CD4-positive, alpha-beta memory T cell (primary cell): ENCODE measurements at regions not wholly inside any gene's neighbourhood (a gene's known extent, or its start where the extent isn't known, plus 50 kb on each side); places are given as distances from the start of the nearest gene placed in this dataset.

Experiments
- CTCF ChIA-PET: fragments of 350-600 bp; sonication (Branson Sonifier 250); formaldehyde crosslinking; loops from one replicate; lab custom pipeline; 2021; ENCODE audit warnings: inconsistent platforms; ENCODE audit not compliant: partially characterized antibody; lab: Charles Lee
- POLR2A ChIA-PET: fragments of 350-600 bp; sonication (Branson Sonifier 250); formaldehyde crosslinking; loops from one replicate; lab custom pipeline; 2021; ENCODE audit not compliant: partially characterized antibody; lab: Charles Lee
- DNase-seq, 5 donors: peaks; one replicate each; pipeline versions ENCODE4 v3.0.0 to v3.0.0-alpha.2; 2020 to 2022; ENCODE audit warnings: mixed read lengths in 1 of 5
- H3K27ac ChIP-seq: one replicate; pipeline ENCODE4 v1.7.0; 2013; ENCODE audit warnings: low read depth, low read length
- H3K27me3 ChIP-seq: 2 replicates; pipeline ENCODE4 v1.7.0; 2013; ENCODE audit warnings: mild to moderate bottlenecking, low read length, moderate library complexity; ENCODE audit not compliant: insufficient read depth
- H3K36me3 ChIP-seq: 2 replicates; pipeline ENCODE4 v1.7.0; 2013; ENCODE audit warnings: mild to moderate bottlenecking, low read length, moderate library complexity; ENCODE audit not compliant: insufficient read depth
- H3K4me1 ChIP-seq: 2 replicates; pipeline ENCODE4 v1.7.0; 2013; ENCODE audit warnings: mild to moderate bottlenecking, low read length, moderate library complexity; ENCODE audit not compliant: insufficient read depth
- H3K4me3 ChIP-seq, 2 donors: one replicate each; pipeline ENCODE4 v1.7.0; 2013; ENCODE audit warnings: low read length in 2 of 2, mild to moderate bottlenecking in 1 of 2
- H3K9me3 ChIP-seq, 2 donors: one replicate each; pipeline ENCODE4 v1.7.0; 2013; ENCODE audit warnings: low read length in 2 of 2, control low read depth in 1 of 2; ENCODE audit not compliant: control insufficient read depth in 1 of 2
- H3K27ac Mint-ChIP-seq, 7 donors: one replicate each; pipeline ENCODE4 v1.8.0; 2020 to 2021; ENCODE audit warnings: mixed read lengths in 7 of 7, mild to moderate bottlenecking in 6 of 7, inconsistent platforms in 3 of 7, moderate library complexity in 3 of 7
- H3K27me3 Mint-ChIP-seq, 2 donors: one replicate each; pipeline ENCODE4 v1.8.0; 2020 to 2021; ENCODE audit warnings: mixed read lengths in 2 of 2
- H3K36me3 Mint-ChIP-seq, 2 donors: one replicate each; pipeline ENCODE4 v1.8.0; 2020 to 2021; ENCODE audit warnings: mixed read lengths in 2 of 2, inconsistent platforms in 1 of 2, mild to moderate bottlenecking in 1 of 2
- H3K4me1 Mint-ChIP-seq, 4 donors: one replicate each; pipeline ENCODE4 v1.8.0; 2020 to 2021; ENCODE audit warnings: mixed read lengths in 4 of 4, mild to moderate bottlenecking in 1 of 4
- H3K4me3 Mint-ChIP-seq, 8 donors: one replicate each; pipeline ENCODE4 v1.8.0; 2020 to 2021; ENCODE audit warnings: mixed read lengths in 8 of 8, mild to moderate bottlenecking in 7 of 8, moderate library complexity in 6 of 8, inconsistent platforms in 3 of 8
- H3K9me3 Mint-ChIP-seq, 8 donors: one replicate each; pipeline ENCODE4 v1.8.0; 2020 to 2021; ENCODE audit warnings: mixed read lengths in 8 of 8, mild to moderate bottlenecking in 5 of 8, inconsistent platforms in 3 of 8, moderate library complexity in 1 of 8
- intact Hi-C: fragments of 100-400 bp; cut with micrococcal nuclease; formaldehyde crosslinking; loops from one replicate; pipeline ENCODE4 v1.15.1; 2023

DNA sequence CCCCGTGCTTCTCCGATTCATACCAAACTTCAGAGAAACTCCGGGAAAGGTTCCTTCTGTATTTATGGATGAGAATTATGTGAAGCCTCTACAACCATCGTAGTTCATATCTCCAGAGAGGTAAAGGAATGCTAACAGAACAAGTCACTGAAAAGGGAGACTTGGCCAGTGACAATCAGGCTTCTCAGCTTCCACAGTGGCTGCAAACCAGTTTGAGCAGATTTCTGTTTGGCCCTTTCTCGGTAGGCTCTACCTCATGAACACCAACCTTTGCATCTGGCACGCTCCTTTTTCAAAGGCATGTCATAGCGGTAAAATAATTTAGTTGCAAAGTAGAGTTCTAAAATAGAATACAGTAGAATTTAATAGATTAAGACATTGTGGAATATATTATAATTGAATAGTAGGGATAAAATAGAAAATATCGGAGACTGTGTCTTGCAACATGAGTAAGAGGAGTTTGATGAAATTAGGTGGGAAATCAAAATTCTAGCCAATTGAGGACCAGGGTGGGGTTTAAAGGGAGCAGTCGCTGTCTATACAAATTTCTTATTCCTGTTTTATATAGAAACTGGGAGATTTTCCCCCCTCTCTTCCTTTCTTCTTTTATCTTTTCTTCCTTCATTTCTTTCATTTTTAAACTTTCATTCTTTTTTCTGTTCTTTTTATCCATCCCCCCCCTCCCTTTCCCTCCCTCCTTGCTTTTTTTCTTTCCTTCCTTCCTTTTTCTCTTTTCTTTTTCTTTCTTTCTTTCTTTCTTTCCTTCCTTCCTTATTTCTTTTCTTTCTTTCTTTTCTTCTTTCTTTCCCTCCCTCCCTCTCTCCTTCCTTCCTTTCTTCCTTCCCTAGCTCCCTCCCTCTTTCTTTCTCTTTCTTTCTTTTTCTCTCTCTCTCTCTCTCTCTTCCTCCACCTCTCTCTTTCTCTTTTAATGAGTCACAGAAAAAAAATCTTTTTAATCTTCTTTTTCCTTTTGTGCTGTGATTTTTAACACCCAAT lies 161.5 kb upstream of the KLF6 start:
- H3K4me1 ChIP-seq, result peaks cover 84% of the 10 kb centered on the region
- Mint-ChIP-seq H3K4me3 (peak overlapping the region; percentile 48 to 82 (median 73)), H3K36me3 (no peaks in the 10 kb centered on the region), H3K9me3 (no peaks in the 10 kb centered on the region), H3K4me1 (peaks cover 55 to 92% (median 74%) of the 10 kb centered on the region in 4 donors), H3K27me3 (no peaks in the 10 kb centered on the region), H3K27ac (peak overlapping the region; percentile 86 to 97 (median 91))
- H3K9me3 ChIP-seq, result no peaks in the 10 kb centered on the region
- DNase-seq, result peak in 1 of 5 donors; percentile 21
- ChIA-PET CTCF (interaction anchor here (1.4 to 2.9 kb wide), 3 partner anchors 11 to 33 kb away, joined by 3 to 12 read pairs (median 3); no protein-coding TSS in a partner anchor), POLR2A (interaction anchor here (0.7 to 12.5 kb wide), 16 partner anchors 11 to 191 kb away, joined by 3 to 248 read pairs (median 6); partner anchors contain the start of gene KLF6)
- H3K27me3 ChIP-seq, result no peaks in the 10 kb centered on the region
- peak overlapping the region; percentile 48 for H3K27ac ChIP-seq
- H3K4me3 ChIP-seq, result peak overlapping the region in 1 of 2 donors; percentile 17
- intact Hi-C loops, result loop anchor here (5.0 to 10.0 kb wide), 3 partner anchors 54 to 719 kb away; no protein-coding TSS in a partner anchor
- H3K36me3 ChIP-seq, result no peaks in the 10 kb centered on the region

- Histone ChIP-seq H3K27ac (peak overlapping the region; percentile 32), H3K4me1 (peaks cover 70% of the 10 kb centered on the region), H3K4me3 (no peak overlapping the region), H3K27me3 (no peaks in the 10 kb centered on the region), H3K36me3 (no peaks in the 10 kb centered on the region), H3K9me3 (no peaks in the 10 kb centered on the region)
- Mint-ChIP-seq H3K4me3 (peak overlapping the region in 4 of 8 donors; percentile 40 to 72 (median 45)), H3K27me3 (no peaks in the 10 kb centered on the region), H3K27ac (peak overlapping the region; percentile 58 to 97 (median 90)), H3K36me3 (no peaks in the 10 kb centered on the region), H3K9me3 (no peaks in the 10 kb centered on the region), H3K4me1 (peaks cover 48 to 89% (median 69%) of the 10 kb centered on the region in 4 donors)
- ChIA-PET CTCF (interaction anchor here (1.4 to 2.9 kb wide), 3 partner anchors 9 to 35 kb away, joined by 3 to 12 read pairs (median 3); no protein-coding TSS in a partner anchor), POLR2A (interaction anchor here (0.7 to 12.5 kb wide), 11 partner anchors 10 to 180 kb away, joined by 3 to 248 read pairs (median 14); partner anchors contain the start of gene KLF6)
- DNase-seq, result no peak
- intact Hi-C loops, result loop anchor here (5.0 to 10.0 kb wide), 3 partner anchors 53 to 718 kb away; no protein-coding TSS in a partner anchor
These were observed 160.0 kb upstream of the KLF6 start for GRCh38 chr10:3945026-3945425.

GRCh38 chr10:3944591-3944990 lies 159.6 kb upstream of the KLF6 start:
- H3K4me1 ChIP-seq, result peaks cover 66% of the 10 kb centered on the region
- H3K4me3 ChIP-seq, result no peak overlapping the region
- Mint-ChIP-seq H3K36me3 (no peaks in the 10 kb centered on the region), H3K4me3 (peak overlapping the region in 4 of 8 donors; percentile 40 to 72 (median 45)), H3K27ac (peak overlapping the region; percentile 58 to 97 (median 90)), H3K27me3 (no peaks in the 10 kb centered on the region), H3K9me3 (no peaks in the 10 kb centered on the region), H3K4me1 (peaks cover 45 to 85% (median 67%) of the 10 kb centered on the region in 4 donors)
- no peaks in the 10 kb centered on the region for H3K9me3 ChIP-seq
- CTCF ChIA-PET, result interaction anchor here (1.4 to 2.9 kb wide), 2 partner anchors 9 to 29 kb away, joined by 3 to 12 read pairs; no protein-coding TSS in a partner anchor
- POLR2A ChIA-PET, result interaction anchor here (0.8 to 12.5 kb wide), 7 partner anchors 9 to 162 kb away, joined by 3 to 248 read pairs (median 14); partner anchors contain the start of gene KLF6
- H3K27me3 ChIP-seq, result no peaks in the 10 kb centered on the region
- no peak for DNase-seq
- H3K36me3 ChIP-seq, result no peaks in the 10 kb centered on the region
- intact Hi-C loops, result loop anchor here (10.0 kb wide), 1 partner anchor 280 kb away; no protein-coding TSS in a partner anchor
- H3K27ac ChIP-seq, result peak overlapping the region; percentile 32

DNA sequence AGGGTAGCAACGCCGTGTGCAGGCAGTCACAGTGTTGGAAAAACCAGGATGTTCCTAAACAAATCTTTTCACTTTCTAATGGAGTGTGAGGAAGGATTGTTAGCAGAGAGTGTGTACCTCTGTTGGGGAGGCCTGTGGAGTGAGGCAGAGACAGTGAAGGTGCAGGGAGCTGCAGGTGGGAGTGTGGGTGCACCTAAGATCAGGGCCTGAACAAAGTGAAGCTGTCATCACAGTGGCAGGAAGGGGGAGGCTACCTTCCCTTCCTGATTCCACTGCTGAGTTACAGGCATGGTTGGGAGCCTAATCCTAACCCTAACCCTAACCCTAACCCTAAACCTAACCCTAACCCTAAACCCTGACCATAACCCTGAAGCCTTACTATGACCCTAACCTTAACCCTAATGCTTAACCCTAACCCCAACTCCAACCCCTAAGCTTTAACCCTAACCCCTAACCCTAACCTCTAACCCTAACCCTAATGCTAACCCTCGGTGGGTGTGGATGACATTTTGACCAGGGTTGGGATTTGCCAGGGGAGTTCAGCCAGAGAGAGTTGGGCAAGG lies 158.8 kb upstream of the KLF6 start:
- no peak overlapping the region for H3K4me3 ChIP-seq
- ChIA-PET POLR2A (interaction anchor here (1.1 to 12.5 kb wide), 7 partner anchors 8 to 161 kb away, joined by 3 to 248 read pairs (median 14); partner anchors contain the start of gene KLF6), CTCF (no interaction called here)
- H3K9me3 ChIP-seq, result no peaks in the 10 kb centered on the region
- Mint-ChIP-seq H3K9me3 (no peaks in the 10 kb centered on the region), H3K36me3 (no peaks in the 10 kb centered on the region), H3K27me3 (no peaks in the 10 kb centered on the region), H3K27ac (peak overlapping the region; percentile 65 to 96 (median 90)), H3K4me1 (peaks cover 41 to 77% (median 61%) of the 10 kb centered on the region in 4 donors), H3K4me3 (peak overlapping the region; percentile 47 to 81 (median 72))
- no peaks in the 10 kb centered on the region for H3K36me3 ChIP-seq
- peaks cover 57% of the 10 kb centered on the region for H3K4me1 ChIP-seq
- intact Hi-C loops, result loop anchor here (10.0 kb wide), 1 partner anchor 279 kb away; no protein-coding TSS in a partner anchor
- DNase-seq, result no peak
- H3K27me3 ChIP-seq, result no peaks in the 10 kb centered on the region
- H3K27ac ChIP-seq, result peak overlapping the region; percentile 30

DNA sequence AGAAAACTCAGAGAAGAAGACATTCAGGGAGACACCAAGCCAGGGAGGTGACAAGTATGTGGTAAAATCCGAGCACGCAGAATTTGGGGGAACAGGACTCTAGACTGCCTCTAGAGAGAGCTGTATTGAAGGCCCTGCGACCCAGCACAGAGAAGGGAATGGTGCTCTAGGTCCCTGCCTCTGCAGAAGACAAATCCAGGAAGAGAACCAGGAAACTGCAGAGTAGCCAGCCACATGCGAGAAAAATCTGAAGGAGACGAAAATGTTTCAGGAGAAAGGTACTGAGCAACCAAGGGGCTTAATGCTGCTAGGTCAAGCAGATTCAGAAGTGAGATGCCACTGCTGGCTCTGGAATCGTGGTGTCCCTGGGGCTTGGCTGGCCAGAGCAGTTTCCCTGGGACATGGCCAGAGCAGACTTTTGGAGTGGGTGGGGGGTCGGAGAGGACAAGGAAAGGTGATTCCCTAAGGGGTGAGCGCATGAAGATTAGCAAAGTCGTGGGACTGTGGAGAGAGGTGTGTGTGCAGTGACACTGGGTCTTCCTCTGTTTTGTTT lies 158.0 kb upstream of the KLF6 start:
- intact Hi-C loops, result loop anchor here (10.0 kb wide), 1 partner anchor 278 kb away; no protein-coding TSS in a partner anchor
- Histone ChIP-seq H3K9me3 (no peaks in the 10 kb centered on the region), H3K27me3 (no peaks in the 10 kb centered on the region), H3K4me3 (no peak overlapping the region), H3K4me1 (peaks cover 50% of the 10 kb centered on the region), H3K36me3 (no peaks in the 10 kb centered on the region), H3K27ac (peak overlapping the region; percentile 30)
- Mint-ChIP-seq H3K9me3 (no peaks in the 10 kb centered on the region), H3K27me3 (no peaks in the 10 kb centered on the region), H3K36me3 (no peaks in the 10 kb centered on the region), H3K4me3 (peak overlapping the region; percentile 47 to 81 (median 72)), H3K4me1 (peaks cover 36 to 69% (median 53%) of the 10 kb centered on the region in 4 donors), H3K27ac (peak overlapping the region; percentile 65 to 96 (median 90))
- DNase-seq, result no peak
- ChIA-PET CTCF (interaction anchor here (1.1 kb wide), 1 partner anchor 114 kb away, joined by 3 read pairs; no protein-coding TSS in a partner anchor), POLR2A (interaction anchor here (0.6 to 12.5 kb wide), 9 partner anchors 14 to 160 kb away, joined by 3 to 248 read pairs (median 3); partner anchors contain the start of gene KLF6)

DNA sequence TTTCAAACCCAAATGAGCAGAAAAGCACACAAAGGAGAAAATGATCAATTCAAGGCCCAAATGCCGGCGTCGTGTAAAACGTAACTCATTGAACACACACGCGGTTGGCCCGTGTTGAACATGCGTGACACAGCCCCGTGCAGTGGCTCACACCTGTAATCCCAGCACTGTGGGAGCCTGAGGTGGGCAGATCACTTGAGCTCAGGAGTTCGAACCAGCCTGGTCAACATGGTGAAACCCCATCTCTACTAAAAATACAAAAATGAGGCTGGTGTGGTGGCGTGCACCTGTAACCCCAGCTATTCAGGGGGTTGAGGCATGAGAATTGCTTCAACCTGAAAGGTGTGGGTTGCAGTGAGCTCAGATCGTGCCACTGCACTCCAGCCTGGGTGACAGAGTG lies 156.7 kb upstream of the KLF6 start:
- Mint-ChIP-seq H3K36me3 (no peaks in the 10 kb centered on the region), H3K4me3 (peak overlapping the region in 2 of 8 donors; percentile 24 to 27), H3K4me1 (peaks cover 34 to 61% (median 47%) of the 10 kb centered on the region in 4 donors), H3K27me3 (no peaks in the 10 kb centered on the region), H3K9me3 (peaks cover 0 to 2% (median 0%) of the 10 kb centered on the region in 8 donors), H3K27ac (peak overlapping the region in 5 of 7 donors; percentile 73 to 96 (median 90))
- Histone ChIP-seq H3K27me3 (no peaks in the 10 kb centered on the region), H3K36me3 (no peaks in the 10 kb centered on the region), H3K4me3 (no peak overlapping the region), H3K4me1 (peaks cover 38% of the 10 kb centered on the region), H3K9me3 (no peaks in the 10 kb centered on the region), H3K27ac (no peak overlapping the region)
- ChIA-PET CTCF (interaction anchor here (1.1 kb wide), 1 partner anchor 113 kb away, joined by 3 read pairs; no protein-coding TSS in a partner anchor), POLR2A (interaction anchor here (1.0 to 12.5 kb wide), 3 partner anchors 32 to 159 kb away, joined by 3 to 248 read pairs (median 111); partner anchors contain the start of gene KLF6)
- intact Hi-C loops, result loop anchor here (10.0 kb wide), 1 partner anchor 277 kb away; no protein-coding TSS in a partner anchor
- DNase-seq, result no peak
